PC-3 (cell line): ENCODE measurements at regions not wholly inside any gene's neighbourhood (a gene's known extent, or its start where the extent isn't known, plus 50 kb on each side); places are given as distances from the start of the nearest gene placed in this dataset.
"Not testable (repeated sequence)": the region's sequence is repeated elsewhere in the genome, so short reads cannot be mapped to it uniquely, and the experiment has no call there.

Experiments
- ATAC-seq: fragments of 200-7000 bp; cut with Tn5 transposase; 2 replicates; pipeline ENCODE4 v1.9.1; 2020; ENCODE audit warnings: mild to moderate bottlenecking, moderate library complexity
- BruUV-seq: library from RNA; stranded (reverse); fragments of 400-500 nt; replicated peaks from 2 replicates; lab custom pipeline; 2021; lab: Mats Ljungman, UMichigan
- CTCF ChIA-PET: fragments of 300-600 bp; sonication (Branson Sonifier 250); formaldehyde crosslinking; loops from one replicate; lab custom pipeline; 2022; ENCODE audit warnings: antibody characterized with exemption; lab: Charles Lee
- POLR2A ChIA-PET: fragments of 300-600 bp; sonication (Branson Sonifier 250); formaldehyde crosslinking; loops from one replicate; lab custom pipeline; 2022; ENCODE audit warnings: antibody characterized with exemption; ENCODE audit not compliant: unreplicated experiment; lab: Charles Lee
- DNase-seq: peaks from one replicate; pipeline ENCODE4 v3.0.0-alpha.2; 2015
- H2AFZ ChIP-seq: fragments of 300-600 bp; sonication (generic); 2 replicates; pipeline ENCODE4 v1.6.0; 2016; ENCODE audit warnings: antibody characterized with exemption, low read length
- H3F3A ChIP-seq: fragments of 300-600 bp; sonication (generic); one replicate; pipeline ENCODE4 v1.6.0; 2017; ENCODE audit warnings: antibody characterized with exemption, low read length, control low read depth, mild to moderate bottlenecking; ENCODE audit not compliant: unreplicated experiment
- H3K27ac ChIP-seq: fragments of 300-600 bp; sonication (generic); 2 replicates; pipeline ENCODE4 v1.5.1; 2016; ENCODE audit warnings: mild to moderate bottlenecking, low read length
- H3K27me3 ChIP-seq: fragments of 300-600 bp; sonication (generic); 2 replicates; pipeline ENCODE4 v1.6.1; 2016; ENCODE audit warnings: low read length, mixed read lengths
- H3K36me3 ChIP-seq: fragments of 300-600 bp; sonication (generic); 2 replicates; pipeline ENCODE4 v1.6.1; 2016; ENCODE audit warnings: low read depth, mixed run types, low read length, mixed read lengths
- H3K4me1 ChIP-seq: fragments of 300-600 bp; sonication (generic); 2 replicates; pipeline ENCODE4 v1.5.1; 2016; ENCODE audit warnings: low read length; ENCODE audit not compliant: insufficient read depth
- H3K4me2 ChIP-seq: fragments of 300-600 bp; sonication (generic); 2 replicates; pipeline ENCODE4 v1.6.0; 2016; ENCODE audit warnings: low read length
- H3K4me3 ChIP-seq: fragments of 300-600 bp; sonication (generic); 2 replicates; pipeline ENCODE4 v1.5.1; 2016; ENCODE audit warnings: mild to moderate bottlenecking, low read length, mixed read lengths
- H3K79me2 ChIP-seq: fragments of 300-600 bp; sonication (generic); 2 replicates; pipeline ENCODE4 v1.6.1; 2017; ENCODE audit warnings: low read length, mixed read lengths
- H3K9ac ChIP-seq: fragments of 300-600 bp; sonication (generic); 2 replicates; pipeline ENCODE4 v1.6.0; 2016; ENCODE audit warnings: mild to moderate bottlenecking, low read length
- H3K9me2 ChIP-seq: fragments of 300-600 bp; sonication (generic); replicated peaks from 2 replicates; pipeline ENCODE4 v1.6.1; 2016; ENCODE audit warnings: mixed run types, low read length, mixed read lengths
- H3K9me3 ChIP-seq: fragments of 300-600 bp; sonication (generic); 2 replicates; pipeline ENCODE4 v1.6.1; 2016; ENCODE audit warnings: low read length, mixed read lengths
- H4K20me1 ChIP-seq: fragments of 300-600 bp; sonication (generic); 2 replicates; pipeline ENCODE4 v1.6.1; 2016; ENCODE audit warnings: low read length, mixed read lengths
- EZH2 ChIP-seq: fragments of 300-600 bp; sonication (generic); IDR thresholded peaks from one replicate; pipeline ENCODE4 v1.6.1; 2017; ENCODE audit warnings: antibody characterized with exemption, mild to moderate bottlenecking, low read length; ENCODE audit not compliant: unreplicated experiment
- EZH2phosphoT487 ChIP-seq: fragments of 300-600 bp; sonication (generic); IDR thresholded peaks from 2 replicates; pipeline ENCODE4 v1.6.1; 2018; ENCODE audit warnings: mild to moderate bottlenecking, antibody characterized with exemption, low read length, borderline replicate concordance
- intact Hi-C: fragments of 100-400 bp; cut with micrococcal nuclease; formaldehyde crosslinking; loops from 2 replicates; pipeline ENCODE4 v1.9.0; 2023
- TF ChIP-seq, protein P1 (sequence below): fragments of 300-600 bp; sonication (generic); conservative IDR thresholded peaks from 2 replicates; pipeline ENCODE4 v1.5.1; 2017; ENCODE audit warnings: antibody characterized with exemption, low read depth, mild to moderate bottlenecking, low read length

DNA sequence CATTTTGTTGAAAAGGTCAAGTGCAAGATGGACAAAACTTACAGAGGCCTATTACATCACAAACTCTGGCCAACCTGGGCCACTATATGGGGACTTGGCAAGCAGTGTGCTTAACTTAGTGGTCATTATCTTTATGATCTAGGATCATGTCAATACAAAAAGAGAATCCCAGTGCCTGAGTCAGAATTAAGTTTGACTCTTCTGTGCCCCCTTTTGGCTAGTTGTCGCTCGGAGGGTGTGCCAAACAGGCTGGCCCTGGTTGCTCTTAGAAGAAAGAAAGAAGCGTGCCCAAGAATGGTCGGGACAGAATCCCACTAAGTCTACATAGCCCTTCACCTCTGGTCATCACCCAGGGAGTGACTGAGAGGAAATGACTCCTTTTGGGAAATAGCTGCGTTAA is 100.1 kb downstream of the EIF4E start:
- Histone ChIP-seq H2AFZ (no peak overlapping the region), H3K27ac (no peak overlapping the region), H3K27me3 (no peaks in the 10 kb centered on the region), H3F3A (no peaks in the 10 kb centered on the region), H3K4me3 (no peak overlapping the region), H3K9ac (no peak overlapping the region), H3K9me2 (no peaks in the 10 kb centered on the region), H3K36me3 (no peaks in the 10 kb centered on the region), H3K4me2 (no peak overlapping the region), H4K20me1 (no peaks in the 10 kb centered on the region), H3K9me3 (no peaks in the 10 kb centered on the region), H3K79me2 (no peaks in the 10 kb centered on the region), H3K4me1 (no peaks in the 10 kb centered on the region)
- peak; percentile 76 for DNase-seq
- intact Hi-C loops, result no loop called here
- ChIA-PET POLR2A (no interaction called here), CTCF (no interaction called here)
- TF ChIP-seq EZH2phosphoT487 (no peak), EZH2 (no peak)
- TF ChIP-seq, protein P1, sequence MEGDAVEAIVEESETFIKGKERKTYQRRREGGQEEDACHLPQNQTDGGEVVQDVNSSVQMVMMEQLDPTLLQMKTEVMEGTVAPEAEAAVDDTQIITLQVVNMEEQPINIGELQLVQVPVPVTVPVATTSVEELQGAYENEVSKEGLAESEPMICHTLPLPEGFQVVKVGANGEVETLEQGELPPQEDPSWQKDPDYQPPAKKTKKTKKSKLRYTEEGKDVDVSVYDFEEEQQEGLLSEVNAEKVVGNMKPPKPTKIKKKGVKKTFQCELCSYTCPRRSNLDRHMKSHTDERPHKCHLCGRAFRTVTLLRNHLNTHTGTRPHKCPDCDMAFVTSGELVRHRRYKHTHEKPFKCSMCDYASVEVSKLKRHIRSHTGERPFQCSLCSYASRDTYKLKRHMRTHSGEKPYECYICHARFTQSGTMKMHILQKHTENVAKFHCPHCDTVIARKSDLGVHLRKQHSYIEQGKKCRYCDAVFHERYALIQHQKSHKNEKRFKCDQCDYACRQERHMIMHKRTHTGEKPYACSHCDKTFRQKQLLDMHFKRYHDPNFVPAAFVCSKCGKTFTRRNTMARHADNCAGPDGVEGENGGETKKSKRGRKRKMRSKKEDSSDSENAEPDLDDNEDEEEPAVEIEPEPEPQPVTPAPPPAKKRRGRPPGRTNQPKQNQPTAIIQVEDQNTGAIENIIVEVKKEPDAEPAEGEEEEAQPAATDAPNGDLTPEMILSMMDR, result peak; percentile 64
- peak; percentile 74 for ATAC-seq
- no TSS peak for BruUV-seq

DNA sequence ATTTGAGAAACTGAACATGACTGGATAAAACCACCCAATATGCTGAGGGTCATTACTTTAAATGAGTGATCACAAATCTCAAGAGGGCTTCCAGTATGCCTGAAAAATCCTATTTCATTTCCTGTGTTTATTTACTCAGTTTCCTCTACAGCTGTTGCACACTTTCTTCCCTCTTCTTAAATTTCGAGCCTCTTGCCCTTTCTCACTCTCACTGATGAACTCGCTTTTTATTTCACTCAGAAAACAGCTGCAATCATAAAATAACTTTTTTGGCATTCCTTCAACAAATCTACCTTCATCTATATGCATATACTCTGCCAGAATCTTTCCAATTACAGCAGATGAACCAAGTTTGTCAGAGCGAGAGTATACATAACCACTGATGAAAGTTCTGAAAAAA is 101.3 kb downstream of the EIF4E start:
- H3K4me2 ChIP-seq, result no peak overlapping the region
- no TSS peak for BruUV-seq
- no peaks in the 10 kb centered on the region for H3K9me3 ChIP-seq
- DNase-seq (no peak), ATAC-seq (no peak)
- CTCF ChIA-PET, result no interaction called here
- no peak overlapping the region for H2AFZ ChIP-seq
- no peak overlapping the region for H3K4me3 ChIP-seq
- no peaks in the 10 kb centered on the region for H3K9me2 ChIP-seq
- no peaks in the 10 kb centered on the region for H3K36me3 ChIP-seq
- intact Hi-C loops, result no loop called here
- no peak overlapping the region for H3K27ac ChIP-seq
- H3K4me1 ChIP-seq, result no peaks in the 10 kb centered on the region
- TF ChIP-seq, protein P1, result no peak
- TF ChIP-seq EZH2 (no peak), EZH2phosphoT487 (no peak)
- H3K9ac ChIP-seq, result no peak overlapping the region
- no peaks in the 10 kb centered on the region for H3K79me2 ChIP-seq
- no peaks in the 10 kb centered on the region for H3F3A ChIP-seq
- POLR2A ChIA-PET, result no interaction called here
- H3K27me3 ChIP-seq, result no peaks in the 10 kb centered on the region
- no peaks in the 10 kb centered on the region for H4K20me1 ChIP-seq

DNA sequence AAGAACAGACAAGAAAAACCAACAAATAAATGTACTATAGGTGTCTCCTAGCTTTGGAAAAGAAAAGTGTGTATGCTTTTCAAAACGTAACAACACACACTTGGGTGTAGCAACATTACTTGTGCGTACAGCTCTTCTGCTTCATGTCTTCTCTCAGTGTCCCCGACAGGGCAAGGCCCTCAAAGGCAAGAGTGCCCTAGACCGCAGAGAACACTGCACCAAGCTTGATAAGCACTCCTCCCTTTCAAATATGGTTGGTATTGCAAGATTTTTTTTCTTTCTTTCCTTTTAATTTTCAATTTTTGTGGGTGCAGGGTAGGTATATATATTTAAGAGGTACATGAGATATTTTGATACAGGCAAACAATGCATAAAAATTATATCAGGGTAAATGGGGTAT is 106.8 kb downstream of the EIF4E start:
- Histone ChIP-seq H3K9me2 (no peaks in the 10 kb centered on the region), H3K4me1 (no peaks in the 10 kb centered on the region), H3K79me2 (no peaks in the 10 kb centered on the region), H4K20me1 (no peaks in the 10 kb centered on the region), H3K4me3 (no peak overlapping the region), H3K4me2 (no peak overlapping the region), H2AFZ (no peak overlapping the region), H3K9ac (no peak overlapping the region), H3K36me3 (no peaks in the 10 kb centered on the region), H3F3A (no peaks in the 10 kb centered on the region), H3K9me3 (no peaks in the 10 kb centered on the region), H3K27ac (no peak overlapping the region), H3K27me3 (no peaks in the 10 kb centered on the region)
- POLR2A ChIA-PET, result no interaction called here
- CTCF ChIA-PET, result no interaction called here
- no peak for TF ChIP-seq EZH2
- TF ChIP-seq, protein P1, result no peak
- TF ChIP-seq EZH2phosphoT487, result no peak
- BruUV-seq, result no TSS peak
- DNase-seq, result no peak
- no peak for ATAC-seq
- intact Hi-C loops, result no loop called here

DNA sequence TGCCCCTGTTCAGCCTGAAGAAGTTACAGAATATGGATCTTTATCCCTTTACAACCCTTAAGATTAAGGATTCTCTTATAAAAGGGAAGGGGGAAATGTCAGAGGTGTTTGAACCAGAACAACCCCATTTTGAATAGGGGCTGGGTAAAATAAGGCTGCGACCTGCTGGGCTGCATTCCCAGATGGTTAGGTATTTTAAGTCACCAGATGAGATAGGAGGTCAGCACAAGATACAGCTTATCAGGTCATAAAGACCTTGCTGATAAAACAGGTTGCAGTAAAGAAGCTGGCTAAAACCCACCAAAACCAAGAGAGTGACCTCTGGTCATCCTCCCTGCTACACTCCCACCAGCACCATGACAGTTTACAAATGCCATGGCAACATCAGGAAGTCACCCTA is 110.8 kb downstream of the EIF4E start:
- ATAC-seq, H3K9me2 ChIP-seq, H3K4me1 ChIP-seq, CTCF ChIA-PET, H3F3A ChIP-seq, H3K27ac ChIP-seq, H4K20me1 ChIP-seq, H3K9me3 ChIP-seq, H2AFZ ChIP-seq, H3K79me2 ChIP-seq, intact Hi-C loops, DNase-seq, H3K4me2 ChIP-seq, H3K9ac ChIP-seq, H3K4me3 ChIP-seq, H3K27me3 ChIP-seq, POLR2A ChIA-PET, BruUV-seq, H3K36me3 ChIP-seq: not testable (repeated sequence)
